ENCODE measurements at regions not wholly inside any gene's neighbourhood (a gene's known extent, or its start where the extent isn't known, plus 50 kb on each side); places are given as distances from the start of the nearest gene placed in this dataset.

GRCh38 chr5:17077440-17078233, 139.8 kb upstream of the BASP1 start (continued):
- TF ChIP-seq MGA (IDR thresholded peaks at IDR 0.05) (no peak), PCBP2 (IDR thresholded peaks at IDR 0.05; ENCODE audit: low read depth, low read length, poor library complexity, severe bottlenecking) (no peak), EGR1 (conservative IDR thresholded peaks at IDR 0.05) (no peak), GTF2E2 (tag; IDR thresholded peaks at IDR 0.05) (no peak), NR0B1 (IDR thresholded peaks at IDR 0.05; ENCODE audit: partially characterized antibody) (no peak), POLR2G (IDR thresholded peaks at IDR 0.05; ENCODE audit: low read depth, low read length) (no peak)
